ENCODE measurements at regions not wholly inside any gene's neighbourhood (a gene's known extent, or its start where the extent isn't known, plus 50 kb on each side); places are given as distances from the start of the nearest gene placed in this dataset.
A peak's percentile ranks its signal among the peaks of the same experiment; 100 is the strongest.

- H3K27ac ChIP-seq (ENCODE audit: insufficient read depth, low read length, poor library complexity, severe bottlenecking) = no peak overlapping the region
- peaks cover 8% of the 10 kb centered on the region for H3K4me1 ChIP-seq (ENCODE audit: control insufficient read depth, insufficient read depth, low read length, poor library complexity, severe bottlenecking)
- H3K27me3 ChIP-seq (ENCODE audit: control insufficient read depth, insufficient read depth, low read length) = no peaks in the 10 kb centered on the region
- H3K36me3 ChIP-seq (ENCODE audit: control insufficient read depth, insufficient read depth, low read length) = no peaks in the 10 kb centered on the region
- peak overlapping the region; percentile 44 to 83 (median 82) for H3K27ac Mint-ChIP-seq
- ATAC-seq (ENCODE audit: low read depth in 2 of 2) (no peak), DNase-seq (no peak)
- H3K4me3 Mint-ChIP-seq = peak overlapping the region in 3 of 4 donors; percentile 7 to 39 (median 7)
- H3K9me3 Mint-ChIP-seq = no peaks in the 10 kb centered on the region
- H3K9me3 ChIP-seq (ENCODE audit: control insufficient read depth in 2 of 2, low read length in 2 of 2) = no peaks in the 10 kb centered on the region
- H3K27me3 Mint-ChIP-seq = peaks cover 6% of the 10 kb centered on the region
- peaks cover 8 to 37% (median 12%) of the 10 kb centered on the region in 4 donors for H3K4me1 Mint-ChIP-seq
- H3K4me3 ChIP-seq (ENCODE audit: low read depth, low read length) = no peak overlapping the region
- no peaks in the 10 kb centered on the region for H3K36me3 Mint-ChIP-seq
These were observed 129.0 kb upstream of the PTPN1 start for GRCh38 chr20:50381075-50381732.

- no peaks in the 10 kb centered on the region for H3K27me3 ChIP-seq (ENCODE audit: control insufficient read depth, insufficient read depth, low read length)
- peak in 1 of 2 donors; percentile 64 for ATAC-seq (ENCODE audit: low read depth in 2 of 2)
- H3K36me3 ChIP-seq (ENCODE audit: control insufficient read depth, insufficient read depth, low read length) = no peaks in the 10 kb centered on the region
- H3K27ac Mint-ChIP-seq = peak overlapping the region in 2 of 3 donors; percentile 67 to 82
- no peaks in the 10 kb centered on the region for H3K36me3 Mint-ChIP-seq
- no peaks in the 10 kb centered on the region for H3K9me3 Mint-ChIP-seq
- H3K9me3 ChIP-seq (ENCODE audit: control insufficient read depth in 2 of 2, low read length in 2 of 2) = no peaks in the 10 kb centered on the region
- H3K4me1 Mint-ChIP-seq = peaks cover 8 to 43% (median 13%) of the 10 kb centered on the region in 4 donors
- H3K4me1 ChIP-seq (ENCODE audit: control insufficient read depth, insufficient read depth, low read length, poor library complexity, severe bottlenecking) = peaks cover 8% of the 10 kb centered on the region
- peak in 1 of 3 donors; percentile 71 for DNase-seq
- no peak overlapping the region for H3K27ac ChIP-seq (ENCODE audit: insufficient read depth, low read length, poor library complexity, severe bottlenecking)
- H3K27me3 Mint-ChIP-seq = peaks cover 6% of the 10 kb centered on the region
- peak overlapping the region in 3 of 4 donors; percentile 66 to 91 (median 80) for H3K4me3 Mint-ChIP-seq
- peak overlapping the region; percentile 76 for H3K4me3 ChIP-seq (ENCODE audit: low read depth, low read length)
These were observed 128.2 kb upstream of the PTPN1 start for GRCh38 chr20:50381771-50382593.

DNA sequence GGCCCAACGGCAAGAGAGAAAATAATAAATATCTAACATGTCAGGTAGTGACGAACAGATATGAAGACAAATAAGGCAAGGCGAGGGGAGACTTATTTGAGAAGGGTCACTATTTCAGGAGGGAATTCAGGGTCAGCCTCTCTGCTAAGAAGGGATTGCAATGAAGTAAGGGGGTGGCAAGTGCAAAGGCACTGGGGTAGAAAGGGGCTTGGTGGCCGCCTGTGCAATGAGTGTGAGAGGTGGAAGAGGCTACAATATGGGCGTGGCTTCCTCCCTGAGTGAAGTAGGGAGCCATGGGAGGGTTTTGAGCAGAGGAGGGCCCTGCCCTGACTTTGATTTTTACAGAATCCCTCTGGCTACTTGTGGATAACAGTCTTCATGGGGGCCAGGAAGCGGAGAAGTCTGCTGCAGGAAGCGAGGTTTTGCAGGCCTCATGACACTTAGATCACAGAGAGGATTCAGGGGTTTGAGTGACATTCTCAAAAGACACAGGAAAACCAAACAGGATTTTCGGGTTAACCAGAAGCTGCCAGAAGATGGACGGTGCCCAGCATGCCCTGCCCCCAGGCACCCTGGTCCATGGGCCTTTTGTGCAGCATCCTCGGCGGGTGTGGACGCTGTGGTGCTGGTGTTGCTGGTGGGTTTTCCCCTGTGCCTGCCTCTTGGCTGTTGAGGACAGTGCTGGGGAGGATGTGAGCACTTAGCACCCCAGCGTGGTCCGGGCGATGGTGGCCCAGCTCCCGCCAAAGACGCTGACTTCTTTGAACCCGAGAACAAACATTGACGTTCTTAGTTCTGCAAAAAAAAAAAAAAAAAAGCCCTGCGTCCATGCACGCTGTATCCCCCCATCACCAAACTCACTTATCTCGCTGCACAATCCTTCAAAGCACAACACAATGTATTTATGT, 124.2 kb upstream of the PTPN1 start:
- H3K27me3 ChIP-seq (ENCODE audit: control insufficient read depth, insufficient read depth, low read length) = peaks cover 4% of the 10 kb centered on the region
- H3K27ac ChIP-seq (ENCODE audit: insufficient read depth, low read length, poor library complexity, severe bottlenecking) = no peak overlapping the region
- no peaks in the 10 kb centered on the region for H3K9me3 ChIP-seq (ENCODE audit: control insufficient read depth in 2 of 2, low read length in 2 of 2)
- ATAC-seq (ENCODE audit: low read depth in 2 of 2) (peak in 1 of 2 donors; percentile 57), DNase-seq (peak in 2 of 3 donors; percentile 1 to 23)
- H3K4me3 ChIP-seq (ENCODE audit: low read depth, low read length) = no peak overlapping the region
- Mint-ChIP-seq H3K27ac (no peak overlapping the region), H3K27me3 (peaks cover 13% of the 10 kb centered on the region), H3K4me3 (no peak overlapping the region), H3K9me3 (no peaks in the 10 kb centered on the region), H3K36me3 (no peaks in the 10 kb centered on the region), H3K4me1 (peaks cover 4 to 37% (median 13%) of the 10 kb centered on the region in 4 donors)
- no peaks in the 10 kb centered on the region for H3K36me3 ChIP-seq (ENCODE audit: control insufficient read depth, insufficient read depth, low read length)
- H3K4me1 ChIP-seq (ENCODE audit: control insufficient read depth, insufficient read depth, low read length, poor library complexity, severe bottlenecking) = peaks cover 8% of the 10 kb centered on the region

- H3K36me3 ChIP-seq (ENCODE audit: control insufficient read depth, insufficient read depth, low read length) = no peaks in the 10 kb centered on the region
- H3K27me3 ChIP-seq (ENCODE audit: control insufficient read depth, insufficient read depth, low read length) = peaks cover 4% of the 10 kb centered on the region
- Mint-ChIP-seq H3K4me1 (peaks cover 0 to 32% (median 10%) of the 10 kb centered on the region in 4 donors), H3K4me3 (peak overlapping the region in 1 of 4 donors; percentile 24), H3K27me3 (peaks cover 13% of the 10 kb centered on the region), H3K27ac (no peak overlapping the region), H3K9me3 (no peaks in the 10 kb centered on the region), H3K36me3 (no peaks in the 10 kb centered on the region)
- no peaks in the 10 kb centered on the region for H3K9me3 ChIP-seq (ENCODE audit: control insufficient read depth in 2 of 2, low read length in 2 of 2)
- ATAC-seq (ENCODE audit: low read depth in 2 of 2) (no peak), DNase-seq (no peak)
- H3K27ac ChIP-seq (ENCODE audit: insufficient read depth, low read length, poor library complexity, severe bottlenecking) = no peak overlapping the region
- no peak overlapping the region for H3K4me3 ChIP-seq (ENCODE audit: low read depth, low read length)
- peaks cover 7% of the 10 kb centered on the region for H3K4me1 ChIP-seq (ENCODE audit: control insufficient read depth, insufficient read depth, low read length, poor library complexity, severe bottlenecking)
These were observed 123.6 kb upstream of the PTPN1 start for GRCh38 chr20:50386641-50386960.

DNA sequence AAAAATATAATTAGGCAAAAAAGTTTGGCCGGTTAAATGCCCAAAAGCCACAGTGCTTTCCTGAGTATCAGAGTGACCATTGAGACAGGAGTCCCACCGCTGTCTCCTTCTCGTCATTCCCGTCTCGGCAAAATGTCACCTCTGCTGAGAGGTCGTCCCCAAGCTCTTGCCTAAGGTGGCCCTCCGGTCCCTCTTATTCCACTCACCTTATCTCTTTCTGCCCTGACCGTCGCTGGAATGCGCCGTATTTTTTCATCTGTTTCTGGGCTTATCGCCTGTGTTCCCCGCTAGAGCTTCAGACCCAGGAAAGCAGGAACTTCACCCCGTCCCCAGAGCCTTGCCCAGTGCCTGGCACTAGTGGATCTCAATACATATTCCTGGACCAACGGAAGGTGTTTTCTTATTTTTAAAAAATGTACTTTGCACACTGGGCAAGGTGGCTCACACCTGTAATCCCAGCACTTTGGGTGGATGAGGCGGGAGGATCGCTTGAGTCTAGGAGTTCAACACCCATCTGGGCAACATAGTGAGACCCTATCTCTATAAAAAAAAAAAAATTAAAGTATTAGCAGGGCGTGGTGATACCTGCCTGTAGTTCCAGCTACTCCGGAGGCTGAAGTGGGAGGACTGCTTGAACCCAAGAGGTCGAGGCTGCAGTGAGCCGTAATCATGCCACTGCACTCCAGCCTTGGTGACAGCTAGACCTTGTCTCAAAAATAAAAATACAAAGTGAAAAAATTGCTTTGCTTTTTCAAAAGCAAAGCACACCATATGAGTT, 122.8 kb upstream of the PTPN1 start:
- ATAC-seq (ENCODE audit: low read depth in 2 of 2) (no peak), DNase-seq (no peak)
- Histone ChIP-seq H3K27ac (ENCODE audit: insufficient read depth, low read length, poor library complexity, severe bottlenecking) (no peak overlapping the region), H3K9me3 (ENCODE audit: control insufficient read depth in 2 of 2, low read length in 2 of 2) (no peaks in the 10 kb centered on the region), H3K4me1 (ENCODE audit: control insufficient read depth, insufficient read depth, low read length, poor library complexity, severe bottlenecking) (no peaks in the 10 kb centered on the region), H3K4me3 (ENCODE audit: low read depth, low read length) (no peak overlapping the region), H3K36me3 (ENCODE audit: control insufficient read depth, insufficient read depth, low read length) (no peaks in the 10 kb centered on the region), H3K27me3 (ENCODE audit: control insufficient read depth, insufficient read depth, low read length) (peaks cover 4% of the 10 kb centered on the region)
- H3K27ac Mint-ChIP-seq = no peak overlapping the region
- peaks cover 13% of the 10 kb centered on the region for H3K27me3 Mint-ChIP-seq
- peaks cover 0 to 26% (median 4%) of the 10 kb centered on the region in 4 donors for H3K4me1 Mint-ChIP-seq
- H3K4me3 Mint-ChIP-seq = no peak overlapping the region
- H3K9me3 Mint-ChIP-seq = no peaks in the 10 kb centered on the region
- H3K36me3 Mint-ChIP-seq = no peaks in the 10 kb centered on the region

DNA sequence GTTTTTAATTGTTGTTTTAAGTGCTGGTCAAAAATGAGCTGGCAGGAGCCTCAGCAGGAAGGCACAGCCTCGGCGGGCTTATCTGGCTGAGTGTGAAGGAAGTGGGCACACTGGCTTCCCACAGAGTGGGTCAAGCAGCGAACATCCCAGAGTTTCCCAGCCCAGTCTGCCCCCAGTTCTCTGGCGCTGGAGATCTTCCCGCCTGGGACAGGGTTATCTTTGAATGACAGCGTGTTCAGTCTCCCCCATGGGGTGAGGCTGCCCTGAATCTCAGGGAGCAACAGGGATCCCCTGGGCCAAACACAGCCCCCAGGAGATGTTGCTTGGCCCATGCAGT, 122.2 kb upstream of the PTPN1 start:
- Histone ChIP-seq H3K4me3 (ENCODE audit: low read depth, low read length) (no peak overlapping the region), H3K4me1 (ENCODE audit: control insufficient read depth, insufficient read depth, low read length, poor library complexity, severe bottlenecking) (no peaks in the 10 kb centered on the region), H3K27me3 (ENCODE audit: control insufficient read depth, insufficient read depth, low read length) (peaks cover 4% of the 10 kb centered on the region), H3K27ac (ENCODE audit: insufficient read depth, low read length, poor library complexity, severe bottlenecking) (no peak overlapping the region), H3K36me3 (ENCODE audit: control insufficient read depth, insufficient read depth, low read length) (no peaks in the 10 kb centered on the region), H3K9me3 (ENCODE audit: control insufficient read depth in 2 of 2, low read length in 2 of 2) (no peaks in the 10 kb centered on the region)
- Mint-ChIP-seq H3K9me3 (no peaks in the 10 kb centered on the region), H3K4me3 (no peak overlapping the region), H3K27me3 (peaks cover 13% of the 10 kb centered on the region), H3K27ac (no peak overlapping the region), H3K36me3 (no peaks in the 10 kb centered on the region), H3K4me1 (peaks cover 0 to 23% (median 4%) of the 10 kb centered on the region in 4 donors)
- DNase-seq (no peak), ATAC-seq (ENCODE audit: low read depth in 2 of 2) (no peak)

Measured in CD4-positive, CD25-positive, alpha-beta regulatory T cell (primary cell).